ENCODE measurements at regions not wholly inside any gene's neighbourhood (a gene's known extent, or its start where the extent isn't known, plus 50 kb on each side); places are given as distances from the start of the nearest gene placed in this dataset.

GRCh38 chr7:109984729-109985128, 1106.2 kb upstream of the LRRN3 start:
- TF ChIP-seq EZH2phosphoT487 (IDR thresholded peaks at IDR 0.05; ENCODE audit: low read length) = no peak
- no peak for TF ChIP-seq CTCF (IDR thresholded peaks at IDR 0.05; ENCODE audit: low read length)
- no peak for TF ChIP-seq EZH2 (optimal IDR thresholded peaks at IDR 0.05; ENCODE audit: low read depth, low read length)
- H2AFZ ChIP-seq (ENCODE audit: low read length) = no peak overlapping the region
- no peak for DNase-seq

GRCh38 chr7:109986701-109987100, 1104.2 kb upstream of the LRRN3 start:
- Histone ChIP-seq H3K9me3 (replicated peaks; ENCODE audit: insufficient read depth, low read length) (no peaks in the 10 kb centered on the region), H3K27me3 (replicated peaks; ENCODE audit: insufficient read depth, low read length) (no peaks in the 10 kb centered on the region), H3K9me2 (replicated peaks; ENCODE audit: insufficient read depth, low read length) (0 out of 2 replicates have a peak, but pooled peaks cover 3% of the 10 kb centered on the region), H3K36me3 (replicated peaks; ENCODE audit: insufficient read depth, low read length) (no peaks in the 10 kb centered on the region), H3K79me2 (ENCODE audit: low read length) (no peaks in the 10 kb centered on the region), H2AFZ (ENCODE audit: low read length) (no peak overlapping the region), H3K27ac (ENCODE audit: low read length) (no peak overlapping the region), H3K4me1 (ENCODE audit: low read length) (no peaks in the 10 kb centered on the region), H3K9ac (ENCODE audit: low read length) (no peak overlapping the region), H3K4me3 (ENCODE audit: low read length) (no peak overlapping the region), H3K4me2 (ENCODE audit: low read depth, low read length) (no peak overlapping the region), H4K20me1 (ENCODE audit: insufficient read depth, low read length) (no peaks in the 10 kb centered on the region), H3F3A (ENCODE audit: insufficient read depth, low read length) (no peaks in the 10 kb centered on the region)
- no peak for DNase-seq
- TF ChIP-seq EZH2phosphoT487 (IDR thresholded peaks at IDR 0.05; ENCODE audit: low read length) = no peak
- TF ChIP-seq EZH2 (optimal IDR thresholded peaks at IDR 0.05; ENCODE audit: low read depth, low read length) = no peak
- no peak for TF ChIP-seq CTCF (IDR thresholded peaks at IDR 0.05; ENCODE audit: low read length)

More at GRCh38 chr7:109984729-109985128, 1106.2 kb upstream of the LRRN3 start:
- Histone ChIP-seq H3K79me2 (ENCODE audit: low read length) (no peaks in the 10 kb centered on the region), H3F3A (ENCODE audit: insufficient read depth, low read length) (no peaks in the 10 kb centered on the region), H3K9me2 (replicated peaks; ENCODE audit: insufficient read depth, low read length) (0 out of 2 replicates have a peak, but pooled peaks cover 3% of the 10 kb centered on the region), H3K36me3 (replicated peaks; ENCODE audit: insufficient read depth, low read length) (no peaks in the 10 kb centered on the region), H3K27me3 (replicated peaks; ENCODE audit: insufficient read depth, low read length) (no peaks in the 10 kb centered on the region), H3K4me3 (ENCODE audit: low read length) (no peak overlapping the region), H4K20me1 (ENCODE audit: insufficient read depth, low read length) (no peaks in the 10 kb centered on the region; the same call in 1 of the 2 replicates), H3K9ac (ENCODE audit: low read length) (no peak overlapping the region), H3K27ac (ENCODE audit: low read length) (no peak overlapping the region), H3K4me2 (ENCODE audit: low read depth, low read length) (no peak overlapping the region), H3K9me3 (replicated peaks; ENCODE audit: insufficient read depth, low read length) (no peaks in the 10 kb centered on the region), H3K4me1 (ENCODE audit: low read length) (no peaks in the 10 kb centered on the region)

- H3K4me2 ChIP-seq (ENCODE audit: low read depth, low read length) = no peak overlapping the region
- H3F3A ChIP-seq (ENCODE audit: insufficient read depth, low read length) = no peaks in the 10 kb centered on the region
- DNase-seq = no peak
- no peaks in the 10 kb centered on the region for H3K4me1 ChIP-seq (ENCODE audit: low read length)
- no peak overlapping the region for H3K27ac ChIP-seq (ENCODE audit: low read length)
- no peaks in the 10 kb centered on the region for H3K36me3 ChIP-seq (replicated peaks; ENCODE audit: insufficient read depth, low read length)
- H3K9me3 ChIP-seq (replicated peaks; ENCODE audit: insufficient read depth, low read length) = no peaks in the 10 kb centered on the region
- H3K9me2 ChIP-seq (replicated peaks; ENCODE audit: insufficient read depth, low read length) = no peaks in the 10 kb centered on the region
- no peaks in the 10 kb centered on the region for H3K79me2 ChIP-seq (ENCODE audit: low read length)
- H2AFZ ChIP-seq (ENCODE audit: low read length) = no peak overlapping the region
- H3K4me3 ChIP-seq (ENCODE audit: low read length) = no peak overlapping the region
- H4K20me1 ChIP-seq (ENCODE audit: insufficient read depth, low read length) = no peaks in the 10 kb centered on the region
- H3K27me3 ChIP-seq (replicated peaks; ENCODE audit: insufficient read depth, low read length) = no peaks in the 10 kb centered on the region
- TF ChIP-seq EZH2phosphoT487 (IDR thresholded peaks at IDR 0.05; ENCODE audit: low read length) = no peak
- H3K9ac ChIP-seq (ENCODE audit: low read length) = no peak overlapping the region
These were observed 1094.5 kb upstream of the LRRN3 start for GRCh38 chr7:109996411-109996810.

GRCh38 chr7:109996927-109997326, 1094.0 kb upstream of the LRRN3 start:
- no peak overlapping the region for H3K9ac ChIP-seq (ENCODE audit: low read length)
- H3K4me2 ChIP-seq (ENCODE audit: low read depth, low read length) = no peak overlapping the region
- no peak overlapping the region for H3K27ac ChIP-seq (ENCODE audit: low read length)
- no peaks in the 10 kb centered on the region for H3K36me3 ChIP-seq (replicated peaks; ENCODE audit: insufficient read depth, low read length)
- TF ChIP-seq CTCF (IDR thresholded peaks at IDR 0.05; ENCODE audit: low read length) (no peak), EZH2 (optimal IDR thresholded peaks at IDR 0.05; ENCODE audit: low read depth, low read length) (no peak), EZH2phosphoT487 (IDR thresholded peaks at IDR 0.05; ENCODE audit: low read length) (no peak)
- H3K9me3 ChIP-seq (replicated peaks; ENCODE audit: insufficient read depth, low read length) = no peaks in the 10 kb centered on the region
- no peaks in the 10 kb centered on the region for H3K79me2 ChIP-seq (ENCODE audit: low read length)
- H3F3A ChIP-seq (ENCODE audit: insufficient read depth, low read length) = no peaks in the 10 kb centered on the region
- no peak for DNase-seq
- H3K4me1 ChIP-seq (ENCODE audit: low read length) = no peaks in the 10 kb centered on the region
- H4K20me1 ChIP-seq (ENCODE audit: insufficient read depth, low read length) = no peaks in the 10 kb centered on the region
- no peak overlapping the region for H2AFZ ChIP-seq (ENCODE audit: low read length)
- H3K9me2 ChIP-seq (replicated peaks; ENCODE audit: insufficient read depth, low read length) = no peaks in the 10 kb centered on the region
- no peak overlapping the region for H3K4me3 ChIP-seq (ENCODE audit: low read length)
- no peaks in the 10 kb centered on the region for H3K27me3 ChIP-seq (replicated peaks; ENCODE audit: insufficient read depth, low read length)

Measured in MM.1S (cell line).